Activated naive CD8-positive, alpha-beta T cell treated with anti-CD3 and anti-CD28 coated beads for 36 hours (primary cell): ENCODE measurements at regions not wholly inside any gene's neighbourhood (a gene's known extent, or its start where the extent isn't known, plus 50 kb on each side); places are given as distances from the start of the nearest gene placed in this dataset.

ENCODE experiments used
- DNase-seq: peaks from one replicate; pipeline ENCODE4 v3.0.0; 2021
- H3K27ac Mint-ChIP-seq: one replicate; pipeline ENCODE4 v1.8.0; 2022; ENCODE audit warnings: mild to moderate bottlenecking, moderate library complexity, mixed read lengths
- H3K27me3 Mint-ChIP-seq: one replicate; pipeline ENCODE4 v1.8.0; 2022; ENCODE audit warnings: mild to moderate bottlenecking, mixed read lengths
- H3K36me3 Mint-ChIP-seq: one replicate; pipeline ENCODE4 v1.8.0; 2021; ENCODE audit warnings: mild to moderate bottlenecking, mixed read lengths
- H3K4me1 Mint-ChIP-seq: one replicate; pipeline ENCODE4 v1.8.0; 2021; ENCODE audit warnings: mixed read lengths
- H3K4me3 Mint-ChIP-seq: one replicate; pipeline ENCODE4 v1.8.0; 2022; ENCODE audit warnings: mild to moderate bottlenecking, moderate library complexity, mixed read lengths
- H3K9me3 Mint-ChIP-seq: one replicate; pipeline ENCODE4 v1.8.0; 2022; ENCODE audit warnings: mixed read lengths

GRCh38 chr2:156892467-156893281, 364.8 kb upstream of the GALNT5 start:
- H3K27me3 Mint-ChIP-seq = peaks cover 69% of the 10 kb centered on the region
- H3K9me3 Mint-ChIP-seq = peaks cover 2% of the 10 kb centered on the region
- H3K4me1 Mint-ChIP-seq = peaks cover 24% of the 10 kb centered on the region
- no peak overlapping the region for H3K4me3 Mint-ChIP-seq
- no peak overlapping the region for H3K27ac Mint-ChIP-seq
- no peaks in the 10 kb centered on the region for H3K36me3 Mint-ChIP-seq
- DNase-seq = no peak

DNA sequence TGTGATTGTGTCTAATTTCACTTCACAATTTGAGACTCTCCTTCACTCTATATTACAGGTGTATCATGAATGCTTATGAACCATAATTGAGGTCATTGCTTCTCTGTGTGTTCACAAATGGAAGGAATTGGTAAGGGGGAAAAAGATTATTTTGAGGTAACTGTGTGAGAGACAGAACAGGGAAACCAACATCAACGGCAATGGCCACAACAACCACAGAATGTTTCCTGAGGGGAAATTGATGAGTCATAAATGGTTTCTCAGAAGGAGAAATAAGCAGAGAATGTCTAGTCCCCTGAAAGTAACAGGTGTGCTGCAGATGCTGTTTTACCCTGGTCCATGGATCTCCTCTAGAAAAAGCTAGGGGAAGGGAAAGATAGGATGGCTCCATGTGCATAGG, 361.2 kb upstream of the GALNT5 start:
- Mint-ChIP-seq H3K9me3 (peaks cover 5% of the 10 kb centered on the region), H3K4me3 (no peak overlapping the region), H3K27me3 (peaks cover 65% of the 10 kb centered on the region), H3K4me1 (peaks cover 24% of the 10 kb centered on the region), H3K36me3 (no peaks in the 10 kb centered on the region), H3K27ac (peak overlapping the region; percentile 5)
- DNase-seq = peak; percentile 24

DNA sequence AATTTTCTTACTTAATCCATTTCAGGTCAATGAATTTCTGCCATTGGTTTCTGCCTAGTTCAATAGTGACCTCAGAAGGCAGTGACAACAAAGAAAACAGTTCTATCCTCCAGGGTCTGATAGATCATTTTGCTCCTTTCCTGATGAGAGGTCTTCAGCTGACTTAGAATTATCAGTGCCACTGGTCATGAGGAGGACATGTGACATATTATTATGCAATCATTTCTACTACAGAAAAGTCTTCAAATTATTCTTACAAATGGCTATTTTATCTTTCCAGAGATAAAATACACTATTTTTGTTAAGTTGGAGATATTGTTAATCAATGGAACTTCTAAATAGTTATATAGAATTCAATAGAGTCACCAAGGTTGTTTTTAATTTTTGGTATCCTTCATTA, 360.0 kb upstream of the GALNT5 start:
- no peak overlapping the region for H3K27ac Mint-ChIP-seq
- H3K9me3 Mint-ChIP-seq = peaks cover 5% of the 10 kb centered on the region
- DNase-seq = no peak
- H3K36me3 Mint-ChIP-seq = no peaks in the 10 kb centered on the region
- peaks cover 64% of the 10 kb centered on the region for H3K27me3 Mint-ChIP-seq
- no peak overlapping the region for H3K4me3 Mint-ChIP-seq
- H3K4me1 Mint-ChIP-seq = peaks cover 24% of the 10 kb centered on the region

DNA sequence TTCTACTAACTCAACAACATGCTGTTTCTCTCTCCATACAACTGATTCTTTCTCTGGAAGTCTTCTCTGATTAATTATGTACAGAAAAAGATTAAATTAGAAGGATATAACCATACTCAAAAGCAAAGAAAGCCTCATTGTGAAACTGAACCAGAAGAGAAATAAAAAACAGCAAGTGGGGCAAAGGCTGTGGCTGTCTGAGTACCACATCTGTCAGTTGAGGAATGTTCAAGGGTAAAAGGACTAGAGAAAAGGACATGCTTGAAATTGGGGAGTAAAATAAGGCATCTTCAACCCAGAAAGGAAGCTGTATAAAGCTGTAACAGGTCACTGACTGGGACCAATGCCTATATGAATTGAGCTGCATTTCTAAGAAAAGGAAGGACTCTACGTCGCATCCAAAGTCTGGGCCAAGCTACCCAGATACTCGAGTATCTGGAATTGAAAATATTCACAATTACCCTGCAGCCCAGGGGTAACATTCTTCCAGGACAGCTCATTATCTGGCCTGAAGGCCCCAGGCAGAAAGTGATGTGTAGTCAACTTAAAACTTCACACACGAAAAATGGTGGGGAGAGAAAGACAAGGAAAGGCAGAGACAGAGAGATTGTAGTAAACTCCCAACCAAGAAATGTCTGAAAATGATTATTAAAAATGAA, 356.0 kb upstream of the GALNT5 start:
- Mint-ChIP-seq H3K9me3 (peaks cover 4% of the 10 kb centered on the region), H3K4me3 (no peak overlapping the region), H3K27ac (no peak overlapping the region), H3K27me3 (peaks cover 39% of the 10 kb centered on the region), H3K36me3 (no peaks in the 10 kb centered on the region), H3K4me1 (peaks cover 6% of the 10 kb centered on the region)
- no peak for DNase-seq

- no peak for DNase-seq
- H3K4me3 Mint-ChIP-seq = no peak overlapping the region
Measured at GRCh38 chr2:156903335-156903734, 354.2 kb upstream of the GALNT5 start.

DNA sequence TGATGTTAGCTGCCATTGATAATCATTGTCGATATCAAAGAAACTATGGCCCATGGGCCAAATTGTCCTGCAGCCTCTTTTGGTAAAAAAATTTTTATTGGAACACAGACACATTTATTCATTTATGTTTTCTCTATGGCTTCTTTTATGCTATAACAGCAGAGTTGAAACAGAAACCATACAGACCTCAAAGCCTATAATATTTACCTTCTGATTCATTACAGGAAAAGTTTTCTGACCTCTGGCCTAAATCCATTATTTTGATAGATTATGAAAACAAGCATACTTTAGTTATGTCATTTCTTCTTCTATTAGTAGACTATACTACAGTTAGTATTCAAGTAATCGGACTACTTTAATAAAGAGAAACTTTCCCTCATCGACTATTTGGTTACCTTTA, 349.7 kb upstream of the GALNT5 start:
- H3K4me3 Mint-ChIP-seq = no peak overlapping the region
- H3K36me3 Mint-ChIP-seq = no peaks in the 10 kb centered on the region
- no peak for DNase-seq
- H3K27me3 Mint-ChIP-seq = peaks cover 9% of the 10 kb centered on the region
- H3K4me1 Mint-ChIP-seq = no peaks in the 10 kb centered on the region
- H3K9me3 Mint-ChIP-seq = no peaks in the 10 kb centered on the region
- no peak overlapping the region for H3K27ac Mint-ChIP-seq

More at GRCh38 chr2:156903335-156903734, 354.2 kb upstream of the GALNT5 start:
- H3K27ac Mint-ChIP-seq = no peak overlapping the region
- no peaks in the 10 kb centered on the region for H3K36me3 Mint-ChIP-seq
- H3K4me1 Mint-ChIP-seq = no peaks in the 10 kb centered on the region
- H3K9me3 Mint-ChIP-seq = no peaks in the 10 kb centered on the region
- peaks cover 25% of the 10 kb centered on the region for H3K27me3 Mint-ChIP-seq

DNA sequence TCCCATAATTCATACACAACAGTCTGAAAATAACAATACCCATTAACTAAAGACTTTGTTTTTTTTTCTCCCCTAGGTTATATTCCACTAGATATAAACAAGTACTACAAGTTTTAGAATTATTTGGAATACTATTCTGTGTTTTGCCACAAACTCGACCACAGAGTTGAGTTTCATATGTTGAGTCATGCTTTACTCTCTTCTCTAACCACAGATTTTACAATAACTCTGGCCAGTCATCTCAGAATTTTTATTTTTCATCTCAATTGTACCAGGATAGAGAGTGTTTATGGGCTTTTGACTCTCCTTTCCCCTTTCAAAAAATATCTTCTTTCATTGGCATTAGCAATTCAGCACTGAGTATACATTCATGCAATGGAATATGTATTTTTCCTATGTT, 348.7 kb upstream of the GALNT5 start:
- Mint-ChIP-seq H3K27me3 (peaks cover 9% of the 10 kb centered on the region), H3K36me3 (no peaks in the 10 kb centered on the region), H3K4me1 (no peaks in the 10 kb centered on the region), H3K27ac (no peak overlapping the region), H3K9me3 (no peaks in the 10 kb centered on the region), H3K4me3 (no peak overlapping the region)
- DNase-seq = no peak

GRCh38 chr2:156909983-156910382, 347.5 kb upstream of the GALNT5 start:
- no peaks in the 10 kb centered on the region for H3K36me3 Mint-ChIP-seq
- H3K4me3 Mint-ChIP-seq = no peak overlapping the region
- H3K9me3 Mint-ChIP-seq = no peaks in the 10 kb centered on the region
- no peak overlapping the region for H3K27ac Mint-ChIP-seq
- H3K27me3 Mint-ChIP-seq = peaks cover 4% of the 10 kb centered on the region
- no peak for DNase-seq
- H3K4me1 Mint-ChIP-seq = no peaks in the 10 kb centered on the region

GRCh38 chr2:156915332-156915731, 342.2 kb upstream of the GALNT5 start:
- H3K9me3 Mint-ChIP-seq = no peaks in the 10 kb centered on the region
- no peak for DNase-seq
- no peak overlapping the region for H3K27ac Mint-ChIP-seq
- no peaks in the 10 kb centered on the region for H3K36me3 Mint-ChIP-seq
- H3K4me3 Mint-ChIP-seq = no peak overlapping the region
- H3K27me3 Mint-ChIP-seq = peaks cover 5% of the 10 kb centered on the region
- H3K4me1 Mint-ChIP-seq = no peaks in the 10 kb centered on the region

DNA sequence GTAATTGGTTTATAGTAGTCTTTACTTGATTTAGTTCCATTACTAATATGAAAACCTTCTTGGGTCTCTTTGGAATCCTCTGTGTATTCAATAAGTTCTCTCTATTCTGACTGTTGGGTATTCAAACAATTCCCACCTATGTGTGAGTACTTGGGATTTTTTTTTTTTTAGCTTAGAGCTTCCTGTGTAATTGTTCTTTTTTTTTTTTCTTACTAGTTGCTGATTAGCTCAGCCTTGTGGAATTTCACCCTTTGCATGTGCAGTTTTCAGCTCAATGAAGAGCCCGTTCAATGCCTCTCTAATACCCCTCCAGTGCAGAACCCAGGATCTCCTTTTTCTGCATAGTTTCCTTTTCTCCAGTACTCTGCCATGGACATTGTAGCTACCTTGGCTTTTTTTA, 339.1 kb upstream of the GALNT5 start:
- Mint-ChIP-seq H3K27me3 (peaks cover 5% of the 10 kb centered on the region), H3K27ac (no peak overlapping the region), H3K9me3 (peaks cover 3% of the 10 kb centered on the region), H3K4me1 (no peaks in the 10 kb centered on the region), H3K36me3 (no peaks in the 10 kb centered on the region), H3K4me3 (no peak overlapping the region)
- no peak for DNase-seq

DNA sequence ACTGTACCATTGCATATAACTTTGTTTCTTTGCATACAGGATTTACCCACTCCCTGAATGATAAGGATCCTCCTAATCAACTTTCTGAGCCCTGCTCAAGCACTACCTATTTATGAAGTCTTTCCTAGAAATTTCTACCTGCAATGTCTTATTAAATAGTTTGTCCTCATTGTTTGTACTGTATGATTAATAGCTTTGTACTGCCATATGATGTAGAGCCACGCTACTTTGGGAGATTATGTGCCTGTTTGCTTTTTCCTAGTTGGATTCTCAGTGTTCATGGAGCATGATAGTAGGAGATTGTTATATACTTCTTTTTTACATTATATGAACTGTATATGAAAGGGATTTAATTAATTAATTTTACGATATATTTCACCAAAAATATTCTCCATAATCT, 327.1 kb upstream of the GALNT5 start:
- H3K27ac Mint-ChIP-seq = no peak overlapping the region
- peaks cover 6% of the 10 kb centered on the region for H3K9me3 Mint-ChIP-seq
- no peaks in the 10 kb centered on the region for H3K4me1 Mint-ChIP-seq
- no peak overlapping the region for H3K4me3 Mint-ChIP-seq
- no peaks in the 10 kb centered on the region for H3K27me3 Mint-ChIP-seq
- H3K36me3 Mint-ChIP-seq = no peaks in the 10 kb centered on the region
- no peak for DNase-seq

- H3K27ac Mint-ChIP-seq = no peak overlapping the region
- no peaks in the 10 kb centered on the region for H3K27me3 Mint-ChIP-seq
- H3K4me1 Mint-ChIP-seq = no peaks in the 10 kb centered on the region
- no peaks in the 10 kb centered on the region for H3K9me3 Mint-ChIP-seq
- DNase-seq = no peak
- no peaks in the 10 kb centered on the region for H3K36me3 Mint-ChIP-seq
- no peak overlapping the region for H3K4me3 Mint-ChIP-seq
Measured at GRCh38 chr2:156933645-156934225, 323.8 kb upstream of the GALNT5 start.

DNA sequence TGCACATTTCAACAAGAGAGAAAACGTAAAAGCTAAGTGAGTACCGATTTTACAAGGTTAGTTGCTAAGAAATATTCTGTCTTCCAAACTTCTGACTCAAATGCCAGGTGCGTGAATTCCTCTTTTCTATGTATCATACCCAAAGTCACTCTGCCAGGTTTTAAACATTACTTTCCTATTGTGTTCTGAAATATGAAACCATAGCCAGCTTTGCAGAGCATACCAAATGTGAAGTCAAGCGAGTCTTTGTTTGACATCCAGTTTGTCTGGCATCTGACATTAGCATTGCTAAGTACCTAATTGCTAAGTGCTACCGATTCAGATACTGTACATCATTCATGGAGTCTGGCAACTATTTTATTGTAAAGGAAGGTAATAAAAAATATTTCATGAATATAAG, 321.9 kb upstream of the GALNT5 start:
- Mint-ChIP-seq H3K9me3 (no peaks in the 10 kb centered on the region), H3K27ac (no peak overlapping the region), H3K27me3 (no peaks in the 10 kb centered on the region), H3K36me3 (no peaks in the 10 kb centered on the region), H3K4me1 (no peaks in the 10 kb centered on the region), H3K4me3 (no peak overlapping the region)
- DNase-seq = no peak

DNA sequence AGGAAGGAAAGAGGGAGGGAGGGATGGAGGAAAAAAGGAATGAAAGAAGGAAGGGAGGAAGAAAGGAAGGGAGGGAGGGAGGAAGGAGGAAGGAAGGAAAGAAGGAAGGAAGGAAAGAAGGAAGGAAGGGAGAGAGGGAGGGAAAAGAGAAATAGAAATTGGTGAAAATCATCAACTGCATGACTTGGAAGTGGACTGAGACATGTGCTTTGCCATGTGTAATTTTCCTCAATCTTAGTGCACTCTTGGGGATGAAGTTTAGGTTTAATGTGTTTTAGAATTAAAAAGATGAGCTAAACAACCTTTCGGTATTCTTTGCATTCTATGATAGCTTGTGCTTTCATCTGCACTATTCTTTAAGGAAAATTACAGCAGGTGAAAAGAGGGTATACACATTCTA, 320.1 kb upstream of the GALNT5 start:
- no peak for DNase-seq
- Mint-ChIP-seq H3K4me3 (no peak overlapping the region), H3K27me3 (no peaks in the 10 kb centered on the region), H3K27ac (no peak overlapping the region), H3K9me3 (no peaks in the 10 kb centered on the region), H3K36me3 (no peaks in the 10 kb centered on the region), H3K4me1 (no peaks in the 10 kb centered on the region)

- Mint-ChIP-seq H3K27me3 (no peaks in the 10 kb centered on the region), H3K4me1 (no peaks in the 10 kb centered on the region), H3K4me3 (no peak overlapping the region), H3K27ac (no peak overlapping the region), H3K9me3 (no peaks in the 10 kb centered on the region), H3K36me3 (no peaks in the 10 kb centered on the region)
- DNase-seq = no peak
Measured at GRCh38 chr2:156944871-156945270, 312.6 kb upstream of the GALNT5 start.

DNA sequence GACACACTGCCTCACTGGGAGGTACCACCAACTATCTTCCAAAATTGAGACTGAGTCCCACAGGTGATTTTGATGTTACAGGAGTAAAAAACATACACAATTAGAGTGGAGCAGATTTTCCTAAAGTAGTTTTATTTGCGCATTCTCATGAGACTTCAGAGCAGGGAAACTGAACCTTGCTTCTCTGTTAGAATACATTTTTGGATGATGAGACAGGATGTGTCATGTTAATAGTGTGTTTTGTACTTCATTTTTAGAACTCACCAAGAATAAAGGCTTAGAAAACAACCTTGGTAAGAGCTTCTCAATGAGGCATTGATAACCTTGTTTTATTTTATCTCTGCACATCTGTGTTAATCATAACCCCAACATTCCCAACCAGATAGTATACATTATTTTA, 310.2 kb upstream of the GALNT5 start:
- H3K36me3 Mint-ChIP-seq = no peaks in the 10 kb centered on the region
- H3K4me3 Mint-ChIP-seq = no peak overlapping the region
- no peak overlapping the region for H3K27ac Mint-ChIP-seq
- DNase-seq = no peak
- no peaks in the 10 kb centered on the region for H3K27me3 Mint-ChIP-seq
- no peaks in the 10 kb centered on the region for H3K4me1 Mint-ChIP-seq
- H3K9me3 Mint-ChIP-seq = no peaks in the 10 kb centered on the region
